ENCODE measurements at regions not wholly inside any gene's neighbourhood (a gene's known extent, or its start where the extent isn't known, plus 50 kb on each side); places are given as distances from the start of the nearest gene placed in this dataset.

- Histone ChIP-seq H3K9me3 (no peaks in the 10 kb centered on the region), H3K4me1 (ENCODE audit: control insufficient read depth in 1 of 2, extremely low read depth in 1 of 2, insufficient read depth in 2 of 2, low read length in 2 of 2) (no peaks in the 10 kb centered on the region), H3K4me3 (ENCODE audit: control insufficient read depth in 1 of 2, extremely low read depth in 1 of 2, low read length in 1 of 2) (no peak overlapping the region), H3K27ac (ENCODE audit: low read length) (no peak overlapping the region), H3K36me3 (ENCODE audit: control insufficient read depth in 2 of 2, extremely low read depth in 1 of 2, insufficient read depth in 1 of 2, low read length in 1 of 2) (no peaks in the 10 kb centered on the region), H3K27me3 (replicated peaks in 1 of 2; ENCODE audit: control insufficient read depth in 2 of 2, extremely low read depth in 1 of 2, insufficient read depth in 2 of 2, low read length in 1 of 2) (no peaks in the 10 kb centered on the region)
- ATAC-seq (replicated peaks in 1 of 4) (no peak), DNase-seq (no peak)
- no peaks in the 10 kb centered on the region for H3K9me3 Mint-ChIP-seq
- no CpG with 5 or more reads among the region's 1 CpG for WGBS (ENCODE audit: insufficient coverage)
- ChIA-PET POLR2A (no interaction called here), CTCF (no interaction called here)
- no peak overlapping the region for H3K4me3 Mint-ChIP-seq
- peaks cover 4 to 12% of the 10 kb centered on the region in 2 donors for H3K27me3 Mint-ChIP-seq
- no peaks in the 10 kb centered on the region for H3K36me3 Mint-ChIP-seq
- H3K27ac Mint-ChIP-seq: no peak overlapping the region
- H3K4me1 Mint-ChIP-seq: no peaks in the 10 kb centered on the region
Measured at GRCh38 chr3:87161417-87161816, 65.7 kb upstream of the CHMP2B start.

- ATAC-seq (replicated peaks in 1 of 4): no peak
- no peaks in the 10 kb centered on the region for H3K9me3 Mint-ChIP-seq
- no peaks in the 10 kb centered on the region for H3K4me1 Mint-ChIP-seq
- CTCF ChIA-PET: no interaction called here
- no peak overlapping the region for H3K27ac Mint-ChIP-seq
- no peak for DNase-seq
- no peaks in the 10 kb centered on the region for H3K36me3 ChIP-seq (ENCODE audit: control insufficient read depth in 2 of 2, extremely low read depth in 1 of 2, insufficient read depth in 1 of 2, low read length in 1 of 2)
- POLR2A ChIA-PET: no interaction called here
- H3K27me3 ChIP-seq (replicated peaks in 1 of 2; ENCODE audit: control insufficient read depth in 2 of 2, extremely low read depth in 1 of 2, insufficient read depth in 2 of 2, low read length in 1 of 2): no peaks in the 10 kb centered on the region
- H3K4me1 ChIP-seq (ENCODE audit: control insufficient read depth in 1 of 2, extremely low read depth in 1 of 2, insufficient read depth in 2 of 2, low read length in 2 of 2): no peaks in the 10 kb centered on the region
- no peak overlapping the region for H3K4me3 ChIP-seq (ENCODE audit: control insufficient read depth in 1 of 2, extremely low read depth in 1 of 2, low read length in 1 of 2)
- H3K9me3 ChIP-seq: no peaks in the 10 kb centered on the region
- H3K27me3 Mint-ChIP-seq: peaks cover 4 to 9% of the 10 kb centered on the region in 2 donors
- no peak overlapping the region for H3K4me3 Mint-ChIP-seq
- WGBS (ENCODE audit: insufficient coverage): 63% methylated on average over 2 of the region's 3 CpGs
- H3K27ac ChIP-seq (ENCODE audit: low read length): no peak overlapping the region
- H3K36me3 Mint-ChIP-seq: no peaks in the 10 kb centered on the region
Measured at GRCh38 chr3:87161013-87161412, 66.1 kb upstream of the CHMP2B start.

GRCh38 chr3:87158823-87159222 is 68.3 kb upstream of the CHMP2B start:
- Mint-ChIP-seq H3K9me3 (no peaks in the 10 kb centered on the region), H3K4me3 (no peak overlapping the region), H3K36me3 (no peaks in the 10 kb centered on the region), H3K4me1 (no peaks in the 10 kb centered on the region), H3K27me3 (peaks cover 4 to 16% of the 10 kb centered on the region in 2 donors), H3K27ac (no peak overlapping the region)
- ChIA-PET CTCF (no interaction called here), POLR2A (no interaction called here)
- H3K4me1 ChIP-seq (ENCODE audit: control insufficient read depth in 1 of 2, extremely low read depth in 1 of 2, insufficient read depth in 2 of 2, low read length in 2 of 2): no peaks in the 10 kb centered on the region
- ATAC-seq (replicated peaks in 1 of 4): no peak
- DNase-seq: no peak
- no peak overlapping the region for H3K27ac ChIP-seq (ENCODE audit: low read length)
- no CpG with 5 or more reads among the region's 1 CpG for WGBS (ENCODE audit: insufficient coverage)
- no peaks in the 10 kb centered on the region for H3K9me3 ChIP-seq
- H3K36me3 ChIP-seq (ENCODE audit: control insufficient read depth in 2 of 2, extremely low read depth in 1 of 2, insufficient read depth in 1 of 2, low read length in 1 of 2): no peaks in the 10 kb centered on the region
- H3K4me3 ChIP-seq (ENCODE audit: control insufficient read depth in 1 of 2, extremely low read depth in 1 of 2, low read length in 1 of 2): no peak overlapping the region
- H3K27me3 ChIP-seq (replicated peaks in 1 of 2; ENCODE audit: control insufficient read depth in 2 of 2, extremely low read depth in 1 of 2, insufficient read depth in 2 of 2, low read length in 1 of 2): no peaks in the 10 kb centered on the region

GRCh38 chr3:87148020-87148419 is 79.1 kb upstream of the CHMP2B start:
- H3K9me3 Mint-ChIP-seq: peaks cover 4 to 8% (median 7%) of the 10 kb centered on the region in 3 donors
- ChIA-PET POLR2A (no interaction called here), CTCF (no interaction called here)
- H3K4me1 Mint-ChIP-seq: no peaks in the 10 kb centered on the region
- H3K27me3 Mint-ChIP-seq: peaks cover 3 to 17% of the 10 kb centered on the region in 2 donors
- no CpG with 5 or more reads among the region's 3 CpGs for WGBS (ENCODE audit: insufficient coverage)
- H3K36me3 Mint-ChIP-seq: no peaks in the 10 kb centered on the region
- DNase-seq: no peak
- Histone ChIP-seq H3K27ac (ENCODE audit: low read length) (no peak overlapping the region), H3K9me3 (no peaks in the 10 kb centered on the region), H3K27me3 (replicated peaks in 1 of 2; ENCODE audit: control insufficient read depth in 2 of 2, extremely low read depth in 1 of 2, insufficient read depth in 2 of 2, low read length in 1 of 2) (peaks cover 0 to 8% of the 10 kb centered on the region in 2 experiments), H3K4me1 (ENCODE audit: control insufficient read depth in 1 of 2, extremely low read depth in 1 of 2, insufficient read depth in 2 of 2, low read length in 2 of 2) (no peaks in the 10 kb centered on the region), H3K36me3 (ENCODE audit: control insufficient read depth in 2 of 2, extremely low read depth in 1 of 2, insufficient read depth in 1 of 2, low read length in 1 of 2) (no peaks in the 10 kb centered on the region), H3K4me3 (ENCODE audit: control insufficient read depth in 1 of 2, extremely low read depth in 1 of 2, low read length in 1 of 2) (no peak overlapping the region)
- H3K4me3 Mint-ChIP-seq: no peak overlapping the region
- no peak overlapping the region for H3K27ac Mint-ChIP-seq
- no peak for ATAC-seq (replicated peaks in 1 of 4)

- ATAC-seq (replicated peaks in 1 of 4) (no peak), DNase-seq (no peak)
- no peak overlapping the region for H3K27ac ChIP-seq (ENCODE audit: low read length)
- Mint-ChIP-seq H3K9me3 (peaks cover 4 to 10% (median 7%) of the 10 kb centered on the region in 3 donors), H3K27me3 (peaks cover 3 to 15% of the 10 kb centered on the region in 2 donors), H3K27ac (no peak overlapping the region), H3K36me3 (no peaks in the 10 kb centered on the region), H3K4me3 (no peak overlapping the region), H3K4me1 (no peaks in the 10 kb centered on the region)
- CTCF ChIA-PET: no interaction called here
- POLR2A ChIA-PET: no interaction called here
- H3K4me3 ChIP-seq (ENCODE audit: control insufficient read depth in 1 of 2, extremely low read depth in 1 of 2, low read length in 1 of 2): no peak overlapping the region
- no peaks in the 10 kb centered on the region for H3K4me1 ChIP-seq (ENCODE audit: control insufficient read depth in 1 of 2, extremely low read depth in 1 of 2, insufficient read depth in 2 of 2, low read length in 2 of 2)
- H3K27me3 ChIP-seq (replicated peaks in 1 of 2; ENCODE audit: control insufficient read depth in 2 of 2, extremely low read depth in 1 of 2, insufficient read depth in 2 of 2, low read length in 1 of 2): peaks cover 0 to 8% of the 10 kb centered on the region in 2 experiments
- no peaks in the 10 kb centered on the region for H3K9me3 ChIP-seq
- no peaks in the 10 kb centered on the region for H3K36me3 ChIP-seq (ENCODE audit: control insufficient read depth in 2 of 2, extremely low read depth in 1 of 2, insufficient read depth in 1 of 2, low read length in 1 of 2)
- 92% methylated on average over 5 of the region's 8 CpGs for WGBS (ENCODE audit: insufficient coverage)
Measured at GRCh38 chr3:87147562-87147961, 79.5 kb upstream of the CHMP2B start.

- ChIA-PET CTCF (no interaction called here), POLR2A (no interaction called here)
- Mint-ChIP-seq H3K36me3 (no peaks in the 10 kb centered on the region), H3K4me1 (no peaks in the 10 kb centered on the region), H3K9me3 (peaks cover 4 to 19% (median 17%) of the 10 kb centered on the region in 3 donors), H3K27ac (no peak overlapping the region), H3K4me3 (no peak overlapping the region), H3K27me3 (peaks cover 3% of the 10 kb centered on the region in 2 donors)
- DNase-seq: no peak
- H3K4me1 ChIP-seq (ENCODE audit: control insufficient read depth in 1 of 2, extremely low read depth in 1 of 2, insufficient read depth in 2 of 2, low read length in 2 of 2): no peaks in the 10 kb centered on the region
- no peak for ATAC-seq (replicated peaks in 1 of 4)
- no peak overlapping the region for H3K27ac ChIP-seq (ENCODE audit: low read length)
- H3K27me3 ChIP-seq (replicated peaks in 1 of 2; ENCODE audit: control insufficient read depth in 2 of 2, extremely low read depth in 1 of 2, insufficient read depth in 2 of 2, low read length in 1 of 2): peaks cover 0 to 8% of the 10 kb centered on the region in 2 experiments
- no peak overlapping the region for H3K4me3 ChIP-seq (ENCODE audit: control insufficient read depth in 1 of 2, extremely low read depth in 1 of 2, low read length in 1 of 2)
- 79% methylated on average over 4 of the region's 6 CpGs for WGBS (ENCODE audit: insufficient coverage)
- no peaks in the 10 kb centered on the region for H3K36me3 ChIP-seq (ENCODE audit: control insufficient read depth in 2 of 2, extremely low read depth in 1 of 2, insufficient read depth in 1 of 2, low read length in 1 of 2)
- no peaks in the 10 kb centered on the region for H3K9me3 ChIP-seq
Measured at GRCh38 chr3:87145553-87145952, 81.6 kb upstream of the CHMP2B start.

GRCh38 chr3:87136066-87136596 is 91.0 kb upstream of the CHMP2B start:
- Histone ChIP-seq H3K9me3 (no peaks in the 10 kb centered on the region), H3K4me3 (ENCODE audit: control insufficient read depth in 1 of 2, extremely low read depth in 1 of 2, low read length in 1 of 2) (no peak overlapping the region), H3K36me3 (ENCODE audit: control insufficient read depth in 2 of 2, extremely low read depth in 1 of 2, insufficient read depth in 1 of 2, low read length in 1 of 2) (no peaks in the 10 kb centered on the region), H3K27ac (ENCODE audit: low read length) (no peak overlapping the region), H3K27me3 (replicated peaks in 1 of 2; ENCODE audit: control insufficient read depth in 2 of 2, extremely low read depth in 1 of 2, insufficient read depth in 2 of 2, low read length in 1 of 2) (no peaks in the 10 kb centered on the region), H3K4me1 (ENCODE audit: control insufficient read depth in 1 of 2, extremely low read depth in 1 of 2, insufficient read depth in 2 of 2, low read length in 2 of 2) (no peaks in the 10 kb centered on the region)
- POLR2A ChIA-PET: no interaction called here
- Mint-ChIP-seq H3K27me3 (no peaks in the 10 kb centered on the region), H3K4me3 (no peak overlapping the region), H3K4me1 (no peaks in the 10 kb centered on the region), H3K36me3 (no peaks in the 10 kb centered on the region), H3K27ac (no peak overlapping the region), H3K9me3 (peaks cover 0 to 11% (median 11%) of the 10 kb centered on the region in 3 donors)
- ATAC-seq (replicated peaks in 1 of 4) (no peak), DNase-seq (no peak)
- CTCF ChIA-PET: no interaction called here
- no CpG with 5 or more reads among the region's 2 CpGs for WGBS (ENCODE audit: insufficient coverage)

Data from T-cell (primary cell).